T-helper 9 cell (primary cell): ENCODE measurements at regions not wholly inside any gene's neighbourhood (a gene's known extent, or its start where the extent isn't known, plus 50 kb on each side); places are given as distances from the start of the nearest gene placed in this dataset.

Experiments
- DNase-seq: peaks from one replicate; pipeline ENCODE4 v3.0.0-alpha.2; 2020

DNA sequence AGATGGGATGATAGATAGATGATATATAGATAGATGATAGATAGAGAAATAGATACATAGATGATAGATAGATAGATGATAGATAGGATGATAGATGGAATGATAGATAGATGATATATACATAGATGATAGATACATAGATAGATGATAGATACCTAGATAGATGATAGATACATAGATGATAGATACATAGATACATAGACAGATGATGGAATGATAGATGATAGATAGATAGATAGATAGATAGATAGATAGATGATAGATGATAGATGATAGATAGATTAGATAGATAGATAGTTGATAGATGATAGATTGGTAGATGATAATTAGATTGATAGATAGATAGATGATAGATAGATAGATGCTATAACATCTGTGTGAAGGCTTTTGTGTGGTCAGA, 201.7 kb upstream of the RAB4A start:
- DNase-seq, result no peak

DNA sequence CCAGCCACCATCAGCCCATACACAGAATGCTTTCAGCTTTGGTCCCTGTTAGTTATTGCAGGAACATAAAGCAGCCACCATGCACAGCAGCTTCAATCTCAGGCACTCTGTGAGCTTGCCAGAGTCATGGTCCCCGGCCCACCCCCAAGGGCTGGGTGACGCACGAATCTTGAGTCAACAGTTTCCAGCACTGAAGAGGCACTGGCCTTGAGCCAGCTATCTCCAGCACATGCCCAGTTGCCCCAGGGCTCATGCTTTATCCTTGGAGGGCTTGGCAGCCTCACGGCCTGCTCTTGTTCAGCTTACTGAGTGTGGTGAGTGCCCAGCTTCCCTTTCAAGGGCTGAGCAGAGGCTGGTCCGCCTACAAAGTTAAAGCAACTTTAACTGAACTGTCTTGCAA, 200.7 kb upstream of the RAB4A start:
- DNase-seq, result no peak

DNA sequence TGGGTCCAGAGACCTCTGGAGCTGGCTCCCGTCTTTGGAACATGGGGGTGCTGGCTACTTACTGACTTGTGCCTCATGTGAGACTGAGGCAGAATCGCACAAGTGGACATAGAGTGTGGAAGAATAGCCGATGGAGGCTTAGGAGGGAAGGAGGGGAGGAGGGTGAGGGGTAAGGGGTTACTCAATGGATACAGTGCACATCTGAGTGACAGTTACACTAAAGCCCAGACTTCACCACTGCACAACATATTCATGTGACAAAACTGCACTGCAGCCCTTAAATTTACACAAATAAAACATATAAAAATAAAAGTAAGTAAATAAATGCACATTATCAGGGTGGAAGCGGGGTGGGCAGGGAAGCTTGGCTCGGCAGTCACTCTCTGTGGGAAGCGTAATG, 197.7 kb upstream of the RAB4A start:
- DNase-seq, result no peak

DNA sequence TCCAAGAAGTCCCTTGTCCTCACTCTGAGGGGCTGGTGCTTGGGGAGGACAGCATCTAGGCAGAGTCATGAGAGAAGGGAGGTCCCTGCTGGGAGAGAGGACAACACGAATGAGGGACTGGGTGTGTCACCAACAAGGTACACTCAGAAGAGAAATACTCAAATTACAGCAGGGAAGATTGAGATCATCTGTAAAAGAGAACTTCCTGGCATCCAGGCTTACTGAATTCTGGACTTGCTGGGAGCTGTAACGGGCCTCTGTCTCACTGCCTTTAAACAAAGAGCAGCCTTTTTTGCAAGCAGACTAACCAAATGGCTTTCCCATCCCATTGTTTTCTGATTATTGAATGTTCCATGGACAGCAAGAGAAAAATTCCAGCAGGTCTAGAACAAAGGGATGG, 195.7 kb upstream of the RAB4A start:
- no peak for DNase-seq

DNA sequence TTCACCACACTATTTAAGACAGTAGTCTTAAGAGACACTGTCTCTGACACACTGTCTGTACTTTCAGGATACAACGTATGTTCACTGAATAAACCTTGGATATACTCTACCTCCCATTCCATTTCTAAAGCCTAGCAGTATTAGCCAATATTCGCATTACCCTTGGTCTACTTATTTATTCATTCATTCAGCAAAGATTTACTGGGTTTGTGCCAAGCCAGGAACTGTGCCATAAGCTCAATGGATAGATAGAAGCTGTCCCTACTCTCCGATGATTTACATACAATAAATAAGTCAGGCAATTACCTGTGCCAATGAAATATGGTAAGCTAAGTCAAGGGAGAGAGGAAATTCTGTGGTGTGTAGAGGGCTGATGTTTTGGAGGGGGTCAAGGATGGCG, 195.2 kb upstream of the RAB4A start:
- DNase-seq, result no peak

DNA sequence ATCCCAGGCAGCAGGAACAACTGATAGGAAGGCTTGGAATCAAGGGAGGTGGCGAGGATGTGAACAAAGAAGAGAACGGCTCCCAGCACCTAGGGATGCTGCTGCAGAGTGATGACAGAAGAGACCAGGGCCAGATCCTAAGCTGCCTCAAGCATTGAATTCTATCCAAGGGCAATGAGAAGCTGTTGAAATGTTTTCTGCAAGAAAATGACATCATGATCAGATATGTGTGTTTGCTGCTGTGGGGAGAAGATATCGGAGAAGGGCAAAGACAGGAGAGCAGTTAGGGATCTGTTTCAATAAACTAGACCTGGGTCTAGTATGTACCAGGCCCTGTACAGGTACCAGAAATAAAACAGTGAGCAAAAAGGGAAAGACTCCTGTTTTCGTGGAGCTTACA, 194.7 kb upstream of the RAB4A start:
- DNase-seq, result no peak

DNA sequence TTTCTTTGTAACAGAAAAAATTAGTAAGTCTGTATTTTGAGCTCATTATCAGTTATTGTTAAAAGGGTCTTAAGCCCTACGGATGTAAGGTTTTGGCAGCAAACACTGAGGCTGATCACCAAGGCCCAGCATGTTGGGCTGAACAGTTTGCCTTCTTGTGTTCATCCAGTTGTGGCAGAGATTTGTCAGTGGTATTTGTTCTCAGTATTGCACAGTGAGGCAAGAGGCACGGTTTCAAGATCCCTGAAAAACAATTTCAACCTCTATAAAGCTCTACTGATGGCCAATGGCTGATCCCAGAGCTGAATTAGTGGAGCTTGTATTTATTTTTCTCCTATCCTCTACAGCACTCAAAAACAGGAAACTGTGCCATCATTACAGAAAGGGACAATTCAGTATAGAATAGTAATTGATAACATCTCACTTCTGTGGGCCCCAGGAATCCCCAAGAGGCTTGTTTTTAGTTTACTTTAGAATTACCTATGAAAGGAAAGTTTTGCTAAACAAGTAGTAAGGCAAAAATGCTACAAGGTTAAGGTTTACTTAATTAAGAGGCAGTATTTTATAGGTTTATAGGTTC, 191.8 kb upstream of the RAB4A start:
- DNase-seq, result no peak

DNA sequence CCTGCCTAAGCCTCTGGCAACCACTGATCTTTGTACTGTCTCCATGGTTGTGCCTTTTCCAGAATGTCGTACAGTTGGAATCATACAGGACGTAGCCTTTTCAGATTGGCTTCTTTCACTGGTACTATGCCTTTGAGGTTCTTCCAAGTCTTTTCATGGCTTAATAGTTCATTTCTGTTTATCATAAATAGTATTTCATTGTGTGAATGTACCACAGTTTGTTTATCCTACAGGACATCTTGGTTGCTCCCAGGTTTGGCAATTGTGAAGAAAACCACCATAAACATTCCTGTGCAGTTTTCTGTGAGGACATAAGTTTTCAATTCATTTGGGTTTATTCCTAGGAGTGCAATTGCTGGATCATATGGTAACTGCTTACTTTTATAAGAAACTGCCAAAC, 190.6 kb upstream of the RAB4A start:
- DNase-seq, result no peak

DNA sequence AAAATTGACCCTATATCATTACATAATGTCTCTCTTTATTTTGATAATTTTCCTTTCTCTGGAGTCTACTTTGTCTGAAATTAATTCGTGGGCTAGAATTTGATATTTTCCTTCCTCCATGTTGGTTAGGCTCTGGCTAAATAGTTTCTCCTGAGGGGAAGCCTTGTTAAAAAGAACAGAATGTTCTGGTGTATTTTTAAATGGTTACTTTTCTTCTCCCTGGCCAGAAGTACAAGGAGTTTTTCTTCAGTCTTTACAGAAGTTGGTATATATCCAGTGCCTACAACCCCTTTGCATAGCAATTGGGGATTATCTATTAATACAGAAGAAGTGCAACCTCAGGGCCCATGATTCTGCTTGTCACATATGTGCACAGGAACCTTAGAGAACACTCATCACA, 185.6 kb upstream of the RAB4A start:
- no peak for DNase-seq

DNA sequence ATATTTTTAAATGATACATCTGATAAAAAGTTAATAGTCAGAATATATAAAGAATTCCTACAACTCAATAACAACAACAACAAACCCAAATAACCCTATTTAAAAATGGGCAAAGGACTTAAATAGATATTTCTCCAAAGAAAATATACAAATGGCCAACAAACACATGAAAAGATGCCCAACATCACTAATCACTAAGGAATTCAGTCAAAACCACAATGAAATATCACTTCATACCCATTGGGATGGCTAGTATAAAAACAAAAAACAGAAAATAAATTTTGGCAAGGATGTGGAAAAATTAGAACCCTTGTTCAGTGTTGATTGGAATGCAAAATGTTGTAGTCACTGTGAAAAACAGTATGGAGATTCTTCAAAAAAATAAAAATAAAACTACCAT, 184.8 kb upstream of the RAB4A start:
- no peak for DNase-seq

DNA sequence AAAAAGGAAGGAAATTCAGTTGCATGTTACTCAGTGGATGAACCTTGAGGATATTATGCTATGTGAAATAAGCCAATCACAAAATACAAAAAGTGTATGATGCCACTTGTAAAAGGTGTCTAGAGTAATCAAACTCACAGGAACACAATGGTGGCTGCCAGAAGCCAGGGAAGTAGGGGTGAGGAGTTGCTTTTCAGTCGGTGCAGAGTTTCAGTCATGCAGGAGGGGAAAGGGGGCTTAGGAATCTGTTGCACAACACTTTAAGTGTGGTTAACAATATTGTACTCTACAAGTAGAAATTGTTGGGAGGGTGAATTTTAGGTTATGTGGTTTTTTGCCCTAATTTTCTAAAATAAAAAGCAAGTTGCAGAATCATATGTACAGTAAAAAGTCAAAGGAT, 184.2 kb upstream of the RAB4A start:
- no peak for DNase-seq

DNA sequence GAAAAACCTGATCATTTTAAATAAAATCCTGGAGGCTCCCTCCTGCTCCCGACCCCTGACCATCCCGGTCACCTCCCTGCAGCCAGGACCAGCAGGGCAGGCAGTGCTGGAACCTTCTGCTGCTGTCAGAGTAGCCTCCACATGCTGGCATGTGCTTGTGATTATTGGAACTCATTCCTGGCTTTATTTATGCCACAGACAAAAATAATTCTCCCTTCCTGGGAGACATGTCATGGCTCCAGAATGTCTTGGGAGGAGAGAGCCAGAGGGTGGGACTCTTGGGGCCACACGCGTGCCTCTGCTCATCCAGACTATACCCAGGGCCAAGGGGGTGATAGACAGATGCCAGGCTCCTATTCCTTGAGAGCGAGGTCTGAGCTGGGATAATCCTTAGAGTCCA, 183.6 kb upstream of the RAB4A start:
- DNase-seq, result no peak

DNA sequence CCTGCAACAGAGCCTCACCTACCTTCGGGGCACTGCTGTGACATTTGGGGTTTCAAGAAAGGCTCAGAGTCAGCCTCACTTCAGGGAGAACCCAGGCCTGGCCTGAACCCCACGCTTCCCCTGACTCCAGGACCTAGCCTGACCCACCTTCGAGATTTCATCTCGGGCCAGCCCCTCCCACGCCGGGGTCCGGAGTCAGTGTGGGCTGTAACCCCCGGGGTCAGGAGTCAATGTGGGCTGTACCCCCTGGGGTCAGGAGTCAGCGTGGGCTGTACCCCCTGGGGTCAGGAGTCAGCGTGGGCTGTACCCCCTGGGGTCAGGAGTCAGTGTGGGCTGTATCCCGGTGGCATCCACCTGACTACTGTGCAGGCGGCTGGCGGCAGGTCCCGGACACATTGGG, 183.0 kb upstream of the RAB4A start:
- DNase-seq, result no peak

DNA sequence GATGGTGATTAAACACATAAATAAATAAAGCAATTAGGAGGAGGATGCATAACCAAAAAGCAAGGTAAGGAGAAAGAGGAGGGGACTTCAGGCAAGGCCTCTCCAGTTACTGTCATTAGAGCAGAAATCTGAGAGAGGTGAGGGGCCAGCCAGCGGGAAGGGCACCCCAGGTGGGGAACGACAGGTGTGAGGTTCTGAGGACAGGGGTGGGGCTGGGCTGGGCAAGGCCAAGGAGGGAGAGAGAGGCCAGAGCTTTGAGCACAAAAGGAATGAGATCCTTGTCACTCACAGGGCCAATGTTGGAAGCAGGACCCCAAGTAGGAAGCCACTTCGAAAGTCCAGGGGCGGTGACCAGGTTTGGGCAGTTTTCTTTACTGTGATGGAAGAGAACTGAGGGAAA, 182.2 kb upstream of the RAB4A start:
- DNase-seq, result no peak

DNA sequence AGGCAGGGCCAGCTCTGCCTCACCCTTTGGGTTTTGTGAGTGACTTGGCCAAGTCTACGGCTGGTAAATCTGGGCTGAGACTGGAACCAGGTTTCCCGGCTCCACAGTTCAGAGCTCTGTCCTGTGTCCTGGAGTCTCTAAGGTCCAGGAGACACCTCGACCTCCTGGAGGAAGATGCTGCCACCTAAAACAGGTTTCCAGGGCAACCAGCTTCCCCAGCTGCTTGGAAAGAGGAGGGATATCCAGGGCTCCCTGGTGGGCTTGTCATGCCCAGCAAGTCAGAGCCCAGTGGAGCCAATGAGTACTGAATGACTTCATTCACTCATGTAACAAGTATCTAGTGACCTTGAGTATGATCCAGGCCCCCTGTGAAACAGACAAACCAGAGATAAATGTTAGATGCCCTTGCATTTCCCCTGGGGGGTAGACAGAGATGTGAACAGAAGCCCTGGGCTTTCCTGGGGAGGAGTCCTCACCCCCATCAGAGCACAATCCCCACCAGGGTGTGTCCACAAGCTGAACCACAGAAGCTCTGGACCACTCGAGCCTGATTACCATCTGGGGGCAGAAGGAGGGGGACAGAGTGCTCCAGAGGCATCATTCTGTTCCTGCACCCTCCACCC, 181.2 kb upstream of the RAB4A start:
- no peak for DNase-seq

DNA sequence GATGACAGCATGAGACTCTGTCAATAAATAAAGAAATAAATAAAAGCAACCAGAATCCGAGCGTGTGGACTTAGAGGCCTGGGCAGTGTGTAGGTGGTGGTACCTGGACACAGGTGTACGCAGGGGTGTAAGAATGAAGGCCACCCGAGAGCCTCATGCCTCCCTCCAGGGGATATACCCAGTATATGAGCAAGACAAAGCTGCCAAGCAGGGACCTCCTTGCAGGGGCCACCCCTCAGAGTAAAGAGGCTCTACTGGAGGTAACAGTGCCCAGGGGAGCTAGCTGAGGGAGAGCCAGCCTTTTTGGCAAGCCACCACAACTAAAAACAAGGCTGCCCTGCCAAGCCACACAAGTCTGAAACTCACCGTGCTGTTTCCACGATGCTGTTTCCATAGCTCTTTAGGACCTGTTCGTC, 179.2 kb upstream of the RAB4A start:
- DNase-seq, result no peak

DNA sequence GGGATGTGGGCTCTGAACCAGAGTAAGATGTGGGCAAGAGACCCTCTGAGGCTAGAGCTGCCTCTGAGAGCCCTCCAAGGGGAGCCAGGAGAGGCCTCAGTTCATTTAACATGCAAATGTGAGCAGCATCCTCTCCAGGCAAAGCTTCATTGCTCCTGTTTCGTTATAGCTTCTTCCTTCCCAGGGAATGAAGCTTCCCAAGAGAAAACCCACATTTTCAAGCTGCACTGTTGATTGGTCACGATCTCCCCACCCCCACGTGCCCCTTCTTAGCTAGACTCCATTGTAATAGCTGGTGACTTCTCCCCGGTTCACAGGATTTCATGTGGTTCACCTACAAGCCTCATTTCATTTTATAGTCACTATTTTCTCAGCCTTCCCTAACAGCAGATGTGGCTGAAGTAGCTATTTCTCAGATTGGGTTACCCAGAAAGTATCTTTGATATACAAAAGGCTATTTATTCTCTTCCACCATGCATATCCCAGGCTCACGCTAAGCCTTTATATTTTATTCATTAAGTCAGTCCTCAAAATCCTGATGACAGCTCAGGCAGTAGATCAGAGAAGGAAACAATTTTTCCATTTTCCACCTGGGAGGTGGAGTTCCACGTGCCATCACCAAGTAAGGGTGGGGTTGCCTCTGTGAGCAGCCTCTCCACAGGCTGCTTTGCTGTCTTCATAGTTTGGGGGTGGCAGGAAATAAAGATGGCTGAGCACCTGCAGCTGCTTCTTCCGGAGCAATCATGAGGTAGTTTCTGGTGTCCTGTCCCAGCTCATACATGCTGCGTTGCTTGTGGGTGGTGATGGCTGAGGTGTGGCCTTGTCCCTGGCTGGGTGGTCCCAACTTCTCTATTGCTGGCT, 178.3 kb upstream of the RAB4A start:
- no peak for DNase-seq

DNA sequence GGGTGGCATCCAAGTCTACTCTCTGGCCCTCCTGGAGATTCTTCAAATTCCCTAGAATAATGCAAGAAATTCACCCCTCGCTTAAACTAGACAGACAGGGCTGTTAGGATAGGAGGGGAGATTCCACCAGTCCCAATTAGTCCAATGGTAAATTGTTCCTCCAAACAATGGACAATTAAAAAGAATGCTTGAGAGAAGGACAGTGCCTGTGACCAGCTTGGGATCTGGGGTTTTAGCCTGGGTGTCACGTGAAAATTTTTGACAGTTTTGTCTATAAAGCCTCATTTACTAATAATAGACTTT, 177.7 kb upstream of the RAB4A start:
- DNase-seq, result no peak

DNA sequence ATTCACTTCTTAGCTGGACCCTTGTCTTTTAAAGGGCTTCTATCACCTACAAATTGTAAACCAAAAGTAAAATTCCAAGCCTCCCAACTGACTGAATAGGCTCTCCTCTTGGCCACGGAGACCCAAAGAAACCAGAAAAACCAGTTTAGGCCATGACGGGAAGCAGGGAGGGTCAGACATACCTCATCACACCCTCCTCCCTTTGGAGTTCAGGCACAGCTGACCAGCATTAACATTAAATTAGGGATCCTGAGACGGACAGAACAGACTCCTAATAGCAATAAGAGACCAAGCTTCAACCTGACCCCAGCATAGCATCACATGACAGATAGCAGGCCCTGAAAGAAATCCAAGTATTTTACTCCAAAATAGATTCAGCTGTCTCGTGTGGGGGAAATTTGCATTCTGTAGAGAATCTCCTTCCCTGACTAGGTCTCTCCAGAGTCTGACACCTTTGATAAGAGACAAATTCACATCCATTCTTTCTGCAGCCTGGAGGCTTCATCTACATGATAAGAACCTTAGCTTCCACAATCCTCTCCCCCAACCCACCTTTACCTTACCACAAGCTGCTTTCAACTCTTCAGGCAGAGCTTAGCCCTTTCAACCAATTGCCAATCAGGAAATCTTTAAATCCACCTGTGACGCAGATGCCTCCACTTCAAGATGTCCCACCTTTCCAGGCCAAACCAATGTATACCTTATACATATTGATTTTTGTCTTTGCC, 177.1 kb upstream of the RAB4A start:
- no peak for DNase-seq

DNA sequence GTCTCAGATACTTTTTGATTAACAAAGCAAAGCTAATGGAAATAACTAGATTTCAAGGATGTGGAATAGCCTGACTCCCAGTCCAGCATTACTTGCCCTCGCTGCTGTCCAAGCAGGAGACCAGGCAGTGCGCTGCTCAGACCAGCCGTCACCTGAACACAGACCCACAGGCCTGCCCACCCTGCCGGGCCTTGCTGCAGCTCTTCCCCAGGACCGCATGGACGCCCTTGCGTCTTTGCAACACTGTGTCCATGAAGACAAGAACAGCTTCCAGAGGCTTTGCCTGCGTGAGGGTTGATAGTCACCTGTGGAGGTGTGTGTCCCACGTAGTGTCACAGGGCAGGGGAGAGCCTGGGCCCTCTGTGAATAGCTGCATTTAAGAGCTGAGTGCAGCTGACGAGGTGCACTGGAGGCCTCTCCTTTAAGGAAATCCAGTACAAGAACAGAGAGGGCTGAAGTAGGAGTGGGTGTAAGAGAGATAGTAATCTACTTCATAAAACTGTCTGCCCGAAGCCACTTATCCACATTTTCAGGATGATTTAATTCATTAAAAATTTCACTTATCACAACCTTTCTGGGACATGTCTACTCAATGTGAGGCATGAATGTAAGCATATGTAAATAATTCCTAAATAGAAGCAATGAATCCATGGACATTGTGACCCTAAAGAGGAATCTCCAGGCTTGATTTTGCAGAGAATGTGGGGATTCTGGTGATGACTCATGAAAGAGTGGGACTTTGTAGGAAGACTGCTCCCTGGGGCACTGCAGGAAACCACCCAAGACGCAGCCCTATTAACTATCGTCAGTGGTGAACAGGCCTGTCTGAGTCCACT, 176.2 kb upstream of the RAB4A start:
- no peak for DNase-seq

DNA sequence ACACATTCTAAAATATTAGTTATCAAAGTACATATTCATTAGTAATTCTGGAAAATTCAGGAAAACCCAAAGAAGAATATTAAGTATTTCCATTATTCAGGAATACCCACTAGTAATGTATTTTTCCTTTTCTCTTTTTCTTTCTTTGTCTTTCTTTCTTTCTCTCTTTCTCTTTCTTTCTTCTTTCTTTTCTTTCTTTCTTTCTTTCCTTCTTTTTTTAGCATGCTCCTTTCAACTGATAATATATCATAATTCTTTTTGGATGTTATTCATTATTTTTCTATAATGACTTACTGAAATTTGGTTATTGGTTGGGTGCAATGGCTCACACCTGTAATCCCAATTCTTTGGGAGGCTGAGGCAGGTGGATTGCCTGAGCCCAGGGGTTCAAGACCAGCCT, 175.6 kb upstream of the RAB4A start:
- DNase-seq, result no peak

DNA sequence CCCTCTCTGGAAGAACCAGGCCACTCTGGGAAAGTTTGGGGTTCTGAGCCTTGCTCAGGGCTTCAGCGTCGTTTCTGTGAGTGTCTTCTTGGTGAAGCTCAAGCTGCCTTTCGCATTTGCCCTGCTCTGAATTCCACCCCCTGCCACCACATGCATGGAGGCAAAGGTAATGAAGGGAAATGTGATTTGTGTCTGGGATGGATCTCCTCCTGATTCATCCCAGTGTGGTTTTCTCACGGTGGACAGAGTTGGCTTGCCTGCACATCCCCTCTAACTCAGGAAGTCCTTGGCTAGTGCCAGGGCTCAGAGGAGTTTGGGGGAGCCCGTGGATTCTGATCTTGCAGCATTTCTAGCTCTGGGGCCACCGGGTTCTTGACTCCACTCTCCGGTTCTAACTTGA, 173.6 kb upstream of the RAB4A start:
- DNase-seq, result no peak

DNA sequence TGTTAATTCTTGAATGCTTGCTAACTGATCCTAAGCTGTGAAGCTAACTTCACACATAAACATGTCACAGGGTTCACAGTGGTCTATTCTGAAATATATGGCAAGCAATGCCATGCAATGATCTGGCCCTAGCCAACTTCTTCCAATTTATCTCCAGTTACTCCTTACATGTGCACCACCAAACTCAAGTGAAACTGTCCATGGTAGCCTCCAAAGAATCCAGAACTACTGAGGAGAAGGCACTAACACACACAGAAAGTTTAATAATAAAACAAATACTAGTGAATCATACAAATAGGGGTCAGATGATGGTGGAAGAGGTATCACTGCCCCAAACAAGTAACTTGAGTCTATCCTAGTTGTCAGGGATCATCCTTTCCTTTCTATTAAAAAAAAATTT, 172.6 kb upstream of the RAB4A start:
- DNase-seq, result no peak
